ENCODE measurements at regions not wholly inside any gene's neighbourhood (a gene's known extent, or its start where the extent isn't known, plus 50 kb on each side); places are given as distances from the start of the nearest gene placed in this dataset.

GRCh38 chr6:167717867-167718266 lies 108.8 kb upstream of the AFDN start (continued):
- no peak for TF ChIP-seq ZNF837 (tag by site-specific recombination; IDR thresholded peaks at IDR 0.05)
- TF ChIP-seq, protein P1, sequence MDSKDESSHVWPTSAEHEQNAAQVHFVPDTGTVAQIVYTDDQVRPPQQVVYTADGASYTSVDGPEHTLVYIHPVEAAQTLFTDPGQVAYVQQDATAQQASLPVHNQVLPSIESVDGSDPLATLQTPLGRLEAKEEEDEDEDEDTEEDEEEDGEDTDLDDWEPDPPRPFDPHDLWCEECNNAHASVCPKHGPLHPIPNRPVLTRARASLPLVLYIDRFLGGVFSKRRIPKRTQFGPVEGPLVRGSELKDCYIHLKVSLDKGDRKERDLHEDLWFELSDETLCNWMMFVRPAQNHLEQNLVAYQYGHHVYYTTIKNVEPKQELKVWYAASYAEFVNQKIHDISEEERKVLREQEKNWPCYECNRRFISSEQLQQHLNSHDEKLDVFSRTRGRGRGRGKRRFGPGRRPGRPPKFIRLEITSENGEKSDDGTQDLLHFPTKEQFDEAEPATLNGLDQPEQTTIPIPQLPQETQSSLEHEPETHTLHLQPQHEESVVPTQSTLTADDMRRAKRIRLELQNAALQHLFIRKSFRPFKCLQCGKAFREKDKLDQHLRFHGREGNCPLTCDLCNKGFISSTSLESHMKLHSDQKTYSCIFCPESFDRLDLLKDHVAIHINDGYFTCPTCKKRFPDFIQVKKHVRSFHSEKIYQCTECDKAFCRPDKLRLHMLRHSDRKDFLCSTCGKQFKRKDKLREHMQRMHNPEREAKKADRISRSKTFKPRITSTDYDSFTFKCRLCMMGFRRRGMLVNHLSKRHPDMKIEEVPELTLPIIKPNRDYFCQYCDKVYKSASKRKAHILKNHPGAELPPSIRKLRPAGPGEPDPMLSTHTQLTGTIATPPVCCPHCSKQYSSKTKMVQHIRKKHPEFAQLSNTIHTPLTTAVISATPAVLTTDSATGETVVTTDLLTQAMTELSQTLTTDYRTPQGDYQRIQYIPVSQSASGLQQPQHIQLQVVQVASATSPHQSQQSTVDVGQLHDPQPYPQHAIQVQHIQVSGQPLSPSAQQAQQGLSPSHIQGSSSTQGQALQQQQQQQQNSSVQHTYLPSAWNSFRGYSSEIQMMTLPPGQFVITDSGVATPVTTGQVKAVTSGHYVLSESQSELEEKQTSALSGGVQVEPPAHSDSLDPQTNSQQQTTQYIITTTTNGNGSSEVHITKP (tag by site-specific recombination; IDR thresholded peaks at IDR 0.05), result no peak

DNA sequence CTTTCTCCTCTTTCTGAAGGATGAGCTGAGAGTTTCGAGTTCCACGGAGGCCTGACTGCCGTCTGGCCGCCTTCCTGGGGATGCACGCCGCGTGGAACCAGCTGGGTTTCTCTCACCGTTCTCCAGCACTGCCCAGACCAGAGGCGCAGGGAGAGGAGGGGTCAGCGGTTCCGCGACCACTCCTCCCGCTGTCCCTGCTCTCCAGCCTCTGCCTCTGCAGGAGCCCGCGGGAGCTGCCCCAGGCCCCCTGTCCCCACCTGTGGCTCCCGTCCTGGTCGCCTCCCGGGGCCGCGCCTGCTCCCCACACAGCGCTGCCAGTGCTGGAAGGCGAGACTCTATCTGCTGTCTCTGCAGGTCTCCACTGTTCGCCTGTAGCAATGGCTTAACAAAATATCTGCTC lies 106.8 kb upstream of the AFDN start:
- POLR2A ChIA-PET, result no interaction called here
- Histone ChIP-seq H3K9me3 (ENCODE audit: control insufficient read depth, insufficient read depth, low read depth, low read length) (no peaks in the 10 kb centered on the region), H3K36me3 (ENCODE audit: control insufficient read depth in 2 of 2, insufficient read depth in 1 of 2, low read length in 2 of 2) (no peaks in the 10 kb centered on the region), H3K4me3 (ENCODE audit: low read depth, low read length) (no peak overlapping the region), H3K4me1 (ENCODE audit: control insufficient read depth, insufficient read depth, low read length) (no peaks in the 10 kb centered on the region), H3K27ac (ENCODE audit: extremely low read depth, low read depth, low read length) (no peak overlapping the region)
- CTCF ChIA-PET, result interaction anchor here (0.7 kb wide), 1 partner anchor 31 kb away, joined by 3 read pairs; no protein-coding TSS in a partner anchor
- no peak for TF ChIP-seq ZFHX2 (tag by site-specific recombination; conservative IDR thresholded peaks at IDR 0.05)
- TF ChIP-seq ZNF548 (tag by site-specific recombination; IDR thresholded peaks at IDR 0.05), result no peak
- no peak for TF ChIP-seq SALL2 (tag by site-specific recombination; IDR thresholded peaks at IDR 0.05; ENCODE audit: borderline replicate concordance)

DNA sequence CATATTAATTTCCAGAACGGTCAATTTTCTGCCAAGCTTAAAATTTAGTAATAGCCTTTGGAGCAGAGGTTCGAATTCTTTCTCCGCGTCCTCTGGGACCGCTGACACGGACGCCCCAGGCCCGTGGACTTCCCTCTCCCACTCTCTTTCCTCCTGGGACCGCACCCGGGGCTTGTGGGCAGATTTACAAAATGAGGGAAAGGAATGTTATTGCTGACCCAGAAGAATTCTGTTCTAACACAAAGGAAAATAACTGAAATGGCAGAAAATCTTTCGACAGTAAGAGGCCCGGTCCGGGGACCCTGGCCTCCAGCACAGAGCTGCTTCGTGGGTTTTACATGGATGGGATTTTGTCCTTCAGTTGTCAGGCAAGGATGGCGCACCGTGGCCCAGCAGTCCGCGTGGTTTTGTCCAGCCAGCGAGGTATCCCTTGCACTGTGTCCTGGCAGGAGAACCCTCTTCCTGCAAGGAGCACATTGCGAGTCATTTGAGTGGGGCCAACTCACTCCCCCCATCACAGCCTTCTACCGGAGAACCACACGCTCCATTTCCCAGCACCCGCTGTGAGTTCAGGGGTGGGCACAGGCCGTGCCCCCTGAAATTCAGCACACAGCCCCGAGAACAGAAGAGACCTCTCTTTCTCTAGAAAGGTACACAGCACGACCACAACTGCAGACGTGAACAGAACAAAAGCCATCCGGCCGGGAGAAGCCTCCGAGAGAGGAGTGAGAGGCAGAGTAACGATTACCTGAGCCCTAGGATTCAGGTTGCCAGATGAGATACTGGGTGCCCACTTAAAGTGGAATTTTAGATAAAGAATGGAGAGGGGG lies 106.0 kb upstream of the AFDN start:
- Histone ChIP-seq H3K27ac (ENCODE audit: extremely low read depth, low read depth, low read length) (no peak overlapping the region), H3K4me3 (ENCODE audit: low read depth, low read length) (no peak overlapping the region), H3K9me3 (ENCODE audit: control insufficient read depth, insufficient read depth, low read depth, low read length) (no peaks in the 10 kb centered on the region), H3K4me1 (ENCODE audit: control insufficient read depth, insufficient read depth, low read length) (no peaks in the 10 kb centered on the region), H3K36me3 (ENCODE audit: control insufficient read depth in 2 of 2, insufficient read depth in 1 of 2, low read length in 2 of 2) (no peaks in the 10 kb centered on the region)
- TF ChIP-seq ZNF138 (tag by site-specific recombination; IDR thresholded peaks at IDR 0.05; ENCODE audit: borderline replicate concordance) (no peak), ZFP37 (tag by site-specific recombination; IDR thresholded peaks at IDR 0.05) (no peak), ZNF426 (tag by site-specific recombination; IDR thresholded peaks at IDR 0.05) (no peak), ZNF660 (tag by site-specific recombination; IDR thresholded peaks at IDR 0.05) (no peak)
- ChIA-PET POLR2A (no interaction called here), CTCF (interaction anchor here (0.7 kb wide), 1 partner anchor 31 kb away, joined by 3 read pairs; no protein-coding TSS in a partner anchor)

DNA sequence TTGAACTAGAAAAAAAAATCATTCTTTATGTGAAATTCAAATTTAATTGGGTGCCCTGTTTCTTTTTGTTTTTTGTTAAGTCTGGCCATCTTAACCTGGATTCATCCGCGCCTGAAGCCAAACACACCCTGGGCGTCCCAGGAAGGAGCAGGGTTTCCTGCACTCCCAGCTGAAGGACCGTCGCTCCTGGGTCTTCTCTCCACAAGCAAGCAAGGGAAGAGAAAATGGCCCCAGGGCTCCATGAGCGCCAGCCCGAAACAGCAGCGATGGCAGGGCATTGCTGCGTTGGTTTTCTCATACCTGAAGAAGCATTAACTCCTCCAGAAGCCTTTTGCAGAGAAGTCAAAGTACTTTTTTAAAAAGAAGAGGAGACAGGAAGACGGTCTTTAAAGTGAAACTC lies 105.4 kb upstream of the AFDN start:
- ChIA-PET CTCF (no interaction called here), POLR2A (no interaction called here)
- H3K4me1 ChIP-seq (ENCODE audit: control insufficient read depth, insufficient read depth, low read length), result no peaks in the 10 kb centered on the region
- H3K9me3 ChIP-seq (ENCODE audit: control insufficient read depth, insufficient read depth, low read depth, low read length), result no peaks in the 10 kb centered on the region
- H3K27ac ChIP-seq (ENCODE audit: extremely low read depth, low read depth, low read length), result no peak overlapping the region
- TF ChIP-seq ZNF658 (tag by site-specific recombination; IDR thresholded peaks at IDR 0.05), result no peak
- no peak for TF ChIP-seq ZNF600 (tag by site-specific recombination; IDR thresholded peaks at IDR 0.05)
- no peak for TF ChIP-seq ZNF580 (tag by site-specific recombination; IDR thresholded peaks at IDR 0.05)
- no peak for TF ChIP-seq ZBTB48 (tag by site-specific recombination; IDR thresholded peaks at IDR 0.05)
- TF ChIP-seq ZFHX2 (tag by site-specific recombination; conservative IDR thresholded peaks at IDR 0.05), result no peak
- TF ChIP-seq GLI4 (tag by site-specific recombination; IDR thresholded peaks at IDR 0.05), result no peak
- TF ChIP-seq ZNF2 (tag by site-specific recombination; IDR thresholded peaks at IDR 0.05), result no peak
- TF ChIP-seq ZNF623 (tag by site-specific recombination; IDR thresholded peaks at IDR 0.05), result no peak
- TF ChIP-seq ZNF660 (tag by site-specific recombination; IDR thresholded peaks at IDR 0.05), result no peak
- no peak for TF ChIP-seq GLIS2 (tag by site-specific recombination; IDR thresholded peaks at IDR 0.05)
- TF ChIP-seq ZNF629 (tag by site-specific recombination; IDR thresholded peaks at IDR 0.05), result no peak
- TF ChIP-seq ZNF776 (tag by site-specific recombination; IDR thresholded peaks at IDR 0.05; ENCODE audit: borderline replicate concordance), result no peak
- no peaks in the 10 kb centered on the region for H3K36me3 ChIP-seq (ENCODE audit: control insufficient read depth in 2 of 2, insufficient read depth in 1 of 2, low read length in 2 of 2)
- no peak overlapping the region for H3K4me3 ChIP-seq (ENCODE audit: low read depth, low read length)
